ENCODE measurements at regions not wholly inside any gene's neighbourhood (a gene's known extent, or its start where the extent isn't known, plus 50 kb on each side); places are given as distances from the start of the nearest gene placed in this dataset.

GRCh38 chr20:6663104-6663503 is 104.4 kb upstream of the BMP2 start:
- Histone ChIP-seq H3K4me3 (ENCODE audit: low read depth, low read length) (no peak overlapping the region), H3K9me3 (ENCODE audit: control insufficient read depth, insufficient read depth, low read depth, low read length) (no peaks in the 10 kb centered on the region), H3K36me3 (ENCODE audit: control insufficient read depth in 2 of 2, insufficient read depth in 1 of 2, low read length in 2 of 2) (no peaks in the 10 kb centered on the region), H3K27ac (ENCODE audit: extremely low read depth, low read depth, low read length) (peak overlapping the region; percentile 34; the same call in 1 of the 2 replicates), H3K4me1 (ENCODE audit: control insufficient read depth, insufficient read depth, low read length) (peaks cover 9% of the 10 kb centered on the region)
- ChIA-PET CTCF (interaction anchor here (0.8 to 1.2 kb wide), 4 partner anchors 19 to 109 kb away, joined by 3 to 4 read pairs (median 4); no protein-coding TSS in a partner anchor), POLR2A (interaction anchor here (0.7 to 2.0 kb wide), 5 partner anchors 26 to 104 kb away, joined by 3 to 7 read pairs (median 4); no protein-coding TSS in a partner anchor)
- no peak for TF ChIP-seq ZNF404 (tag by site-specific recombination; IDR thresholded peaks at IDR 0.05)
- no peak for TF ChIP-seq ZNF221 (tag by site-specific recombination; IDR thresholded peaks at IDR 0.05; ENCODE audit: borderline replicate concordance)
- TF ChIP-seq MYNN (tag by site-specific recombination; IDR thresholded peaks at IDR 0.05; ENCODE audit: borderline replicate concordance), result no peak
- TF ChIP-seq ZEB2 (tag by site-specific recombination; IDR thresholded peaks at IDR 0.05), result no peak
- TF ChIP-seq SP3 (tag by site-specific recombination; IDR thresholded peaks at IDR 0.05), result no peak
- no peak for TF ChIP-seq ZNF266 (tag by site-specific recombination; IDR thresholded peaks at IDR 0.05; ENCODE audit: low read depth)
- no peak for TF ChIP-seq ZFP41 (tag by site-specific recombination; IDR thresholded peaks at IDR 0.05; ENCODE audit: borderline replicate concordance)
- no peak for TF ChIP-seq MZF1 (tag by site-specific recombination; IDR thresholded peaks at IDR 0.05; ENCODE audit: borderline replicate concordance)
- TF ChIP-seq ZNF830 (tag by site-specific recombination; IDR thresholded peaks at IDR 0.05; ENCODE audit: low read depth), result no peak
- TF ChIP-seq ZNF10 (tag by site-specific recombination; IDR thresholded peaks at IDR 0.05), result no peak
- no peak for TF ChIP-seq HIC1 (tag by site-specific recombination; IDR thresholded peaks at IDR 0.05)
- no peak for TF ChIP-seq WT1 (tag by site-specific recombination; IDR thresholded peaks at IDR 0.05)
- no peak for TF ChIP-seq ZNF776 (tag by site-specific recombination; IDR thresholded peaks at IDR 0.05; ENCODE audit: borderline replicate concordance)
- TF ChIP-seq ZNF18 (tag by site-specific recombination; IDR thresholded peaks at IDR 0.05), result no peak
- TF ChIP-seq ZNF394 (tag by site-specific recombination; IDR thresholded peaks at IDR 0.05; ENCODE audit: borderline replicate concordance), result no peak
- TF ChIP-seq ZNF529 (tag by site-specific recombination; IDR thresholded peaks at IDR 0.05; ENCODE audit: insufficient replicate concordance), result no peak
- no peak for TF ChIP-seq TCF7L2 (IDR thresholded peaks at IDR 0.05; ENCODE audit: borderline replicate concordance, low read depth, low read length)
- TF ChIP-seq ZNF311 (tag by site-specific recombination; IDR thresholded peaks at IDR 0.05; ENCODE audit: borderline replicate concordance), result no peak
- TF ChIP-seq YY1 (tag by site-specific recombination; IDR thresholded peaks at IDR 0.05), result no peak

- Histone ChIP-seq H3K27ac (ENCODE audit: extremely low read depth, low read depth, low read length) (no peak overlapping the region), H3K36me3 (ENCODE audit: control insufficient read depth in 2 of 2, insufficient read depth in 1 of 2, low read length in 2 of 2) (no peaks in the 10 kb centered on the region), H3K4me1 (ENCODE audit: control insufficient read depth, insufficient read depth, low read length) (peaks cover 9% of the 10 kb centered on the region), H3K4me3 (ENCODE audit: low read depth, low read length) (no peak overlapping the region), H3K9me3 (ENCODE audit: control insufficient read depth, insufficient read depth, low read depth, low read length) (no peaks in the 10 kb centered on the region)
- no peak for TF ChIP-seq ZNF580 (tag by site-specific recombination; IDR thresholded peaks at IDR 0.05)
- TF ChIP-seq ZNF426 (tag by site-specific recombination; IDR thresholded peaks at IDR 0.05), result no peak
- no peak for TF ChIP-seq ZNF155 (tag by site-specific recombination; IDR thresholded peaks at IDR 0.05)
- TF ChIP-seq ZNF561 (tag by site-specific recombination; IDR thresholded peaks at IDR 0.05; ENCODE audit: borderline replicate concordance), result no peak
- no peak for TF ChIP-seq ZNF169 (tag by site-specific recombination; IDR thresholded peaks at IDR 0.05)
- CTCF ChIA-PET, result interaction anchor here (0.7 to 2.0 kb wide), 6 partner anchors 18 to 104 kb away, joined by 3 to 8 read pairs (median 4); no protein-coding TSS in a partner anchor
- POLR2A ChIA-PET, result interaction anchor here (0.7 to 2.0 kb wide), 3 partner anchors 25 to 56 kb away, joined by 3 to 7 read pairs (median 4); no protein-coding TSS in a partner anchor
Measured at GRCh38 chr20:6662309-6662708, 105.2 kb upstream of the BMP2 start.
